SK-N-SH treated with all-trans-retinoic acid at 6 μM for 48 hours (cell line): ENCODE measurements at regions not wholly inside any gene's neighbourhood (a gene's known extent, or its start where the extent isn't known, plus 50 kb on each side); places are given as distances from the start of the nearest gene placed in this dataset.

Source experiments
- ATAC-seq: fragments of 200-7000 bp; cut with Tn5 transposase; 3 replicates; pipeline ENCODE4 v1.9.1; 2020; ENCODE audit warnings: mild to moderate bottlenecking, moderate library complexity
- ARNTL ChIP-seq: fragments of 450-650 bp; formaldehyde crosslinking; IDR thresholded peaks from 2 replicates; pipeline ENCODE4 v1.5.0; 2020; ENCODE audit warnings: low read depth, mild to moderate bottlenecking, moderate library complexity, borderline replicate concordance
- BACH2 ChIP-seq: fragments of 250-450 bp; sonication (Bioruptor Pico); IDR thresholded peaks from 2 replicates; pipeline ENCODE4 v1.9.0; 2021; ENCODE audit warnings: mild to moderate bottlenecking, borderline replicate concordance
- CREB5 ChIP-seq: fragments of 250-450 bp; sonication (Bioruptor Pico); IDR thresholded peaks from 2 replicates; pipeline ENCODE4 v1.5.1; 2020; ENCODE audit warnings: low read depth, mild to moderate bottlenecking, moderate library complexity
- CSDC2 ChIP-seq: fragments of 250-450 bp; sonication (Bioruptor Pico); IDR thresholded peaks from 2 replicates; pipeline ENCODE4 v1.5.0; 2020; ENCODE audit warnings: mild to moderate bottlenecking, moderate library complexity
- ESRRG ChIP-seq: fragments of 250-450 bp; sonication (Bioruptor Pico); IDR thresholded peaks from 2 replicates; pipeline ENCODE4 v1.6.1; 2021; ENCODE audit warnings: mild to moderate bottlenecking
- ISL1 ChIP-seq: fragments of 250-450 bp; sonication (Bioruptor Pico); IDR thresholded peaks from 2 replicates; pipeline ENCODE4 v2.1.2; 2022; ENCODE audit warnings: mild to moderate bottlenecking, moderate library complexity
- OSR1 ChIP-seq: fragments of 250-450 bp; sonication (Bioruptor Pico); IDR thresholded peaks from 2 replicates; pipeline ENCODE4 v1.8.0; 2022; ENCODE audit warnings: moderate library complexity, mild to moderate bottlenecking, inconsistent platforms
- PPARA ChIP-seq: fragments of 250-450 bp; sonication (Bioruptor Pico); IDR thresholded peaks from 2 replicates; pipeline ENCODE4 v1.5.0; 2020; ENCODE audit warnings: mild to moderate bottlenecking, borderline replicate concordance
- RARB ChIP-seq: fragments of 250-450 bp; sonication (Bioruptor Pico); IDR thresholded peaks from 2 replicates; pipeline ENCODE4 v1.8.0; 2021; ENCODE audit warnings: mild to moderate bottlenecking, moderate library complexity
- SNAI2 ChIP-seq: fragments of 250-450 bp; sonication (Bioruptor Pico); IDR thresholded peaks from 2 replicates; pipeline ENCODE4 v1.5.0; 2020; ENCODE audit warnings: mild to moderate bottlenecking, moderate library complexity
- TSHZ2 ChIP-seq: fragments of 250-450 bp; sonication (Bioruptor Pico); IDR thresholded peaks from 2 replicates; pipeline ENCODE4 v1.5.0; 2020; ENCODE audit warnings: mild to moderate bottlenecking, moderate library complexity
- ZFP3 ChIP-seq: fragments of 250-450 bp; sonication (Bioruptor Pico); IDR thresholded peaks from 2 replicates; pipeline ENCODE4 v1.5.0; 2020; ENCODE audit warnings: mild to moderate bottlenecking, moderate library complexity
- ZFP30 ChIP-seq: fragments of 450-650 bp; formaldehyde crosslinking; IDR thresholded peaks from 2 replicates; pipeline ENCODE4 v1.5.0; 2022; ENCODE audit warnings: mild to moderate bottlenecking, moderate library complexity
- ZNF565 ChIP-seq: fragments of 450-650 bp; formaldehyde crosslinking; conservative IDR thresholded peaks from 2 replicates; pipeline ENCODE4 v1.5.0; 2020; ENCODE audit warnings: low read depth, mild to moderate bottlenecking, moderate library complexity
- ZNF70 ChIP-seq: fragments of 450-650 bp; formaldehyde crosslinking; IDR thresholded peaks from 2 replicates; pipeline ENCODE4 v1.5.0; 2020; ENCODE audit warnings: mild to moderate bottlenecking, moderate library complexity
- TF ChIP-seq, protein P1 (sequence below): fragments of 250-450 bp; sonication (Bioruptor Pico); IDR thresholded peaks from 2 replicates; pipeline ENCODE4 v1.8.0; 2020; ENCODE audit warnings: mild to moderate bottlenecking, moderate library complexity, borderline replicate concordance
- TF ChIP-seq, protein P2 (sequence below): fragments of 250-450 bp; sonication (Bioruptor Pico); IDR thresholded peaks from 2 replicates; pipeline ENCODE4 v1.5.1; 2021; ENCODE audit warnings: mild to moderate bottlenecking, moderate library complexity
- TF ChIP-seq, protein P3 (sequence below): fragments of 250-450 bp; sonication (Bioruptor Pico); IDR thresholded peaks from 2 replicates; pipeline ENCODE4 v1.8.0; 2021; ENCODE audit warnings: low read depth, mild to moderate bottlenecking, moderate library complexity, borderline replicate concordance

DNA sequence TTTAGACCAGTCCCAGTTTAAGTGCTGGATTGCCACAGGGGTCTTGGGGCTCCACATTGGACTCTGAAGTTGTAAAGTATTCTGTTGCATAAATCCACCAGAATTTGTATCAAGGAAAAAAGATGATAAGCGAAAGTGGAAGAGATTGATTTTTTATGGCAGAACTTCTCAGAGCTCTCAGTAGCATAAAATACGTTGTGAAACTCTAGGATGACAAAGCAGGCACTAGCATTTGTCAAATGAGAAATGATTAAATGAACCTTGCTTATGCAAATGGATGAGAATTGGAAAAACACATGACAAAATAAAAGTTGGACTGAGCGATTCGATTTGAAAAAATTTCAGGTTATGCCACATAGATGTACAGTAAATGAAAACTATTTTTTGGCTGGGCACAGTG, 253.8 kb upstream of the RAB4A start (continued):
- TF ChIP-seq, protein P1, sequence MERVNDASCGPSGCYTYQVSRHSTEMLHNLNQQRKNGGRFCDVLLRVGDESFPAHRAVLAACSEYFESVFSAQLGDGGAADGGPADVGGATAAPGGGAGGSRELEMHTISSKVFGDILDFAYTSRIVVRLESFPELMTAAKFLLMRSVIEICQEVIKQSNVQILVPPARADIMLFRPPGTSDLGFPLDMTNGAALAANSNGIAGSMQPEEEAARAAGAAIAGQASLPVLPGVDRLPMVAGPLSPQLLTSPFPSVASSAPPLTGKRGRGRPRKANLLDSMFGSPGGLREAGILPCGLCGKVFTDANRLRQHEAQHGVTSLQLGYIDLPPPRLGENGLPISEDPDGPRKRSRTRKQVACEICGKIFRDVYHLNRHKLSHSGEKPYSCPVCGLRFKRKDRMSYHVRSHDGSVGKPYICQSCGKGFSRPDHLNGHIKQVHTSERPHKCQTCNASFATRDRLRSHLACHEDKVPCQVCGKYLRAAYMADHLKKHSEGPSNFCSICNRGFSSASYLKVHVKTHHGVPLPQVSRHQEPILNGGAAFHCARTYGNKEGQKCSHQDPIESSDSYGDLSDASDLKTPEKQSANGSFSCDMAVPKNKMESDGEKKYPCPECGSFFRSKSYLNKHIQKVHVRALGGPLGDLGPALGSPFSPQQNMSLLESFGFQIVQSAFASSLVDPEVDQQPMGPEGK (CRISPR knock-in tag): no peak
- TF ChIP-seq SNAI2 (CRISPR knock-in tag): no peak
- no peak for TF ChIP-seq ZNF565 (CRISPR knock-in tag)
- TF ChIP-seq ISL1 (CRISPR knock-in tag): no peak
- TF ChIP-seq, protein P2, sequence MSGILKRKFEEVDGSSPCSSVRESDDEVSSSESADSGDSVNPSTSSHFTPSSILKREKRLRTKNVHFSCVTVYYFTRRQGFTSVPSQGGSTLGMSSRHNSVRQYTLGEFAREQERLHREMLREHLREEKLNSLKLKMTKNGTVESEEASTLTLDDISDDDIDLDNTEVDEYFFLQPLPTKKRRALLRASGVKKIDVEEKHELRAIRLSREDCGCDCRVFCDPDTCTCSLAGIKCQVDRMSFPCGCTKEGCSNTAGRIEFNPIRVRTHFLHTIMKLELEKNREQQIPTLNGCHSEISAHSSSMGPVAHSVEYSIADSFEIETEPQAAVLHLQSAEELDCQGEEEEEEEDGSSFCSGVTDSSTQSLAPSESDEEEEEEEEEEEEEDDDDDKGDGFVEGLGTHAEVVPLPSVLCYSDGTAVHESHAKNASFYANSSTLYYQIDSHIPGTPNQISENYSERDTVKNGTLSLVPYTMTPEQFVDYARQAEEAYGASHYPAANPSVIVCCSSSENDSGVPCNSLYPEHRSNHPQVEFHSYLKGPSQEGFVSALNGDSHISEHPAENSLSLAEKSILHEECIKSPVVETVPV (CRISPR knock-in tag): no peak
- TF ChIP-seq ESRRG (CRISPR knock-in tag): no peak

DNA sequence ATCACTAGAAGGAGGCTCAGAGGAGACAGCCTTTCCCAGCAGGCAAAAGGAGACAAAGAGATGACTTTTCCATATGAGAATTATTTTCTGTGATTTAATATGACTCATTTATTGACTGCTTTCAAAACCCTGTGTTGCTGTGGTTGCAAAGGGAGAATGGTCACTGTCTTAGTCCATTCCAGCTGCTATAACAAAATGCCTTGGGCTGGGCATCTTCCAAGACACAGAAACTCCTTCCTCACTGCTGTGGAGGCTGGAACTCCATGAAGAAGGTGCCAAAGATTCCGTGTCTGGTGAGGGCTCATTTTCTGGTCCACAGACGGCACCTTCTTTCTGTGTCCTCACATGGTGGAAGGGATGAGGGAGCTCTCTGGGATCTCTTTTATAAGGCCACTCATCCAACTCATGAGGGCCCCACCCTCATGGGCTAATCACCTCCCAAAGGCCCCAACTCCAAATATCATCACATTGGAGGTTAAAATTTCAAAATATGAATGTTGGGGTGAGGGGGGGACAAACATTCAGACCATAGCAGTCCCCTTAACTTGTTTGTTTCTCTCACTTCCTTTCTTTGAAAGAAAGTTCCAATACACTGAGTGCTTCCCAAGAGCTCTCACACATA, 252.1 kb upstream of the RAB4A start:
- TF ChIP-seq PPARA (CRISPR knock-in tag) (no peak), ESRRG (CRISPR knock-in tag) (no peak), ZNF70 (CRISPR knock-in tag) (no peak), ZFP3 (CRISPR knock-in tag) (no peak), TSHZ2 (no peak), ARNTL (CRISPR knock-in tag) (no peak), RARB (CRISPR knock-in tag) (no peak), OSR1 (CRISPR knock-in tag) (no peak), CREB5 (CRISPR knock-in tag) (no peak), ISL1 (CRISPR knock-in tag) (no peak), CSDC2 (CRISPR knock-in tag) (no peak), SNAI2 (CRISPR knock-in tag) (no peak), ZFP30 (CRISPR knock-in tag) (no peak), BACH2 (no peak)
- TF ChIP-seq, protein P1 (CRISPR knock-in tag): no peak
- TF ChIP-seq, protein P3, sequence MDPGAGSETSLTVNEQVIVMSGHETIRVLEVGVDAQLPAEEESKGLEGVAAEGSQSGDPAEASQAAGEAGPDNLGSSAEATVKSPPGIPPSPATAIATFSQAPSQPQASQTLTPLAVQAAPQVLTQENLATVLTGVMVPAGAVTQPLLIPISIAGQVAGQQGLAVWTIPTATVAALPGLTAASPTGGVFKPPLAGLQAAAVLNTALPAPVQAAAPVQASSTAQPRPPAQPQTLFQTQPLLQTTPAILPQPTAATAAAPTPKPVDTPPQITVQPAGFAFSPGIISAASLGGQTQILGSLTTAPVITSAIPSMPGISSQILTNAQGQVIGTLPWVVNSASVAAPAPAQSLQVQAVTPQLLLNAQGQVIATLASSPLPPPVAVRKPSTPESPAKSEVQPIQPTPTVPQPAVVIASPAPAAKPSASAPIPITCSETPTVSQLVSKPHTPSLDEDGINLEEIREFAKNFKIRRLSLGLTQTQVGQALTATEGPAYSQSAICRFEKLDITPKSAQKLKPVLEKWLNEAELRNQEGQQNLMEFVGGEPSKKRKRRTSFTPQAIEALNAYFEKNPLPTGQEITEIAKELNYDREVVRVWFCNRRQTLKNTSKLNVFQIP (CRISPR knock-in tag): no peak
- TF ChIP-seq, protein P2 (CRISPR knock-in tag): no peak

More for the DNA sequence above, 252.1 kb upstream of the RAB4A start:
- ATAC-seq: no peak
